Glutamatergic neuron (in vitro differentiated cells): ENCODE measurements at regions not wholly inside any gene's neighbourhood (a gene's known extent, or its start where the extent isn't known, plus 50 kb on each side); places are given as distances from the start of the nearest gene placed in this dataset.

ENCODE experiments used
- DNase-seq: peaks from one replicate; pipeline ENCODE4 v3.0.0; 2022
- H3K27ac Mint-ChIP-seq: one replicate; pipeline ENCODE4 v1.8.0; 2020; ENCODE audit warnings: mild to moderate bottlenecking, mixed read lengths, inconsistent platforms; ENCODE audit not compliant: unreplicated experiment
- H3K27me3 Mint-ChIP-seq: one replicate; pipeline ENCODE4 v1.8.0; 2020; ENCODE audit warnings: mild to moderate bottlenecking, moderate library complexity, mixed read lengths, inconsistent platforms; ENCODE audit not compliant: unreplicated experiment
- H3K36me3 Mint-ChIP-seq: one replicate; pipeline ENCODE4 v1.8.0; 2020; ENCODE audit warnings: mild to moderate bottlenecking, mixed read lengths, inconsistent platforms; ENCODE audit not compliant: unreplicated experiment
- H3K4me1 Mint-ChIP-seq: one replicate; pipeline ENCODE4 v1.8.0; 2020; ENCODE audit warnings: mild to moderate bottlenecking, low read depth, mixed read lengths, inconsistent platforms; ENCODE audit not compliant: unreplicated experiment
- H3K4me3 Mint-ChIP-seq: one replicate; pipeline ENCODE4 v1.8.0; 2020; ENCODE audit warnings: mild to moderate bottlenecking, mixed read lengths, inconsistent platforms; ENCODE audit not compliant: unreplicated experiment
- H3K9me3 Mint-ChIP-seq: one replicate; pipeline ENCODE4 v1.8.0; 2020; ENCODE audit warnings: mild to moderate bottlenecking, moderate library complexity, mixed read lengths, inconsistent platforms; ENCODE audit not compliant: unreplicated experiment
- CTCF ChIP-seq: fragments of 200-600 bp; sonication (generic); IDR thresholded peaks from one replicate; pipeline ENCODE4 v1.5.0; 2021; ENCODE audit not compliant: partially characterized antibody, unreplicated experiment

- DNase-seq: no peak
- peaks cover 5% of the 10 kb centered on the region for H3K36me3 Mint-ChIP-seq
- no peaks in the 10 kb centered on the region for H3K4me1 Mint-ChIP-seq
- H3K27ac Mint-ChIP-seq: no peak overlapping the region
- no peak for TF ChIP-seq CTCF
- no peak overlapping the region for H3K4me3 Mint-ChIP-seq
- H3K27me3 Mint-ChIP-seq: no peaks in the 10 kb centered on the region
- no peaks in the 10 kb centered on the region for H3K9me3 Mint-ChIP-seq
These were observed 511.8 kb upstream of the NBEA start for GRCh38 chr13:34430294-34430693.

GRCh38 chr13:34431827-34432581, 510.1 kb upstream of the NBEA start:
- Mint-ChIP-seq H3K9me3 (no peaks in the 10 kb centered on the region), H3K4me3 (no peak overlapping the region), H3K36me3 (peaks cover 5% of the 10 kb centered on the region), H3K4me1 (no peaks in the 10 kb centered on the region), H3K27me3 (no peaks in the 10 kb centered on the region), H3K27ac (no peak overlapping the region)
- DNase-seq: no peak
- no peak for TF ChIP-seq CTCF

GRCh38 chr13:34435338-34435737, 506.7 kb upstream of the NBEA start:
- Mint-ChIP-seq H3K27me3 (no peaks in the 10 kb centered on the region), H3K4me1 (no peaks in the 10 kb centered on the region), H3K27ac (no peak overlapping the region), H3K36me3 (peaks cover 5% of the 10 kb centered on the region), H3K9me3 (no peaks in the 10 kb centered on the region), H3K4me3 (no peak overlapping the region)
- no peak for DNase-seq
- TF ChIP-seq CTCF: no peak

GRCh38 chr13:34437873-34438272, 504.2 kb upstream of the NBEA start:
- Mint-ChIP-seq H3K27me3 (peaks cover 2% of the 10 kb centered on the region), H3K27ac (no peak overlapping the region), H3K36me3 (no peaks in the 10 kb centered on the region), H3K9me3 (no peaks in the 10 kb centered on the region), H3K4me3 (no peak overlapping the region), H3K4me1 (no peaks in the 10 kb centered on the region)
- DNase-seq: no peak
- no peak for TF ChIP-seq CTCF

GRCh38 chr13:34452831-34453230, 489.2 kb upstream of the NBEA start:
- TF ChIP-seq CTCF: no peak
- no peak for DNase-seq

More at GRCh38 chr13:34452831-34453230, 489.2 kb upstream of the NBEA start:
- H3K27ac Mint-ChIP-seq: no peak overlapping the region
- peaks cover 1% of the 10 kb centered on the region for H3K9me3 Mint-ChIP-seq
- peaks cover 4% of the 10 kb centered on the region for H3K27me3 Mint-ChIP-seq
- H3K4me1 Mint-ChIP-seq: no peaks in the 10 kb centered on the region
- no peak overlapping the region for H3K4me3 Mint-ChIP-seq
- no peaks in the 10 kb centered on the region for H3K36me3 Mint-ChIP-seq
